LNCaP clone FGC (cell line): ENCODE measurements at regions not wholly inside any gene's neighbourhood (a gene's known extent, or its start where the extent isn't known, plus 50 kb on each side); places are given as distances from the start of the nearest gene placed in this dataset.

ENCODE experiments used
- DNase-seq: peaks from one replicate; pipeline ENCODE4 v3.0.0-alpha.2; 2011; ENCODE audit warnings: low read depth
- H3K4me3 ChIP-seq: 2 replicates; pipeline ENCODE4 v1.5.1; 2011; ENCODE audit warnings: mild to moderate bottlenecking, low read depth, low read length, control low read depth
- TF ChIP-seq, protein P1 (sequence below): IDR thresholded peaks from 2 replicates; pipeline ENCODE4 v1.5.1; 2012; ENCODE audit warnings: mild to moderate bottlenecking; ENCODE audit not compliant: control insufficient read depth, insufficient read depth; ENCODE audit errors: extremely low read depth

DNA sequence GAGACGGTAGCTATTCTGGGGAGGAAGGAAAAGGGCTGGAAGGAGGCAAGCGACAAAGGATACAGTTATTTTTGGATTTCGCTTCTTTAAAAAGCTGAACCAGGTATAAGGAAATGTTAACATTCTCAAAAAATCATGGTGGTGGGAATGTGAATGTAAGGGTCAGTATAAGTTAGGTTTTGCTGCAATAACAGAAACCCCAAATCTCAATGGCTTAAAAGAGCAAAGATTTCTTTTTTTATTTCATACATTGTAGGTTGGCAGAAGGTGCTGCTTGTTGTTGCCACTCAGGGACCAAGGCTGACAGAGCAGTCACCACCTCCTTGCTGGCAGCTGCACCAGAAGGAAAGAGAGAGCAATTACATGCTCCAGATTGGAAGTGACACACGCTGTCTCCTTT lies 176.3 kb upstream of the LPP start:
- DNase-seq: no peak
- H3K4me3 ChIP-seq: no peak overlapping the region
- TF ChIP-seq, protein P1, sequence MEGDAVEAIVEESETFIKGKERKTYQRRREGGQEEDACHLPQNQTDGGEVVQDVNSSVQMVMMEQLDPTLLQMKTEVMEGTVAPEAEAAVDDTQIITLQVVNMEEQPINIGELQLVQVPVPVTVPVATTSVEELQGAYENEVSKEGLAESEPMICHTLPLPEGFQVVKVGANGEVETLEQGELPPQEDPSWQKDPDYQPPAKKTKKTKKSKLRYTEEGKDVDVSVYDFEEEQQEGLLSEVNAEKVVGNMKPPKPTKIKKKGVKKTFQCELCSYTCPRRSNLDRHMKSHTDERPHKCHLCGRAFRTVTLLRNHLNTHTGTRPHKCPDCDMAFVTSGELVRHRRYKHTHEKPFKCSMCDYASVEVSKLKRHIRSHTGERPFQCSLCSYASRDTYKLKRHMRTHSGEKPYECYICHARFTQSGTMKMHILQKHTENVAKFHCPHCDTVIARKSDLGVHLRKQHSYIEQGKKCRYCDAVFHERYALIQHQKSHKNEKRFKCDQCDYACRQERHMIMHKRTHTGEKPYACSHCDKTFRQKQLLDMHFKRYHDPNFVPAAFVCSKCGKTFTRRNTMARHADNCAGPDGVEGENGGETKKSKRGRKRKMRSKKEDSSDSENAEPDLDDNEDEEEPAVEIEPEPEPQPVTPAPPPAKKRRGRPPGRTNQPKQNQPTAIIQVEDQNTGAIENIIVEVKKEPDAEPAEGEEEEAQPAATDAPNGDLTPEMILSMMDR: no peak

DNA sequence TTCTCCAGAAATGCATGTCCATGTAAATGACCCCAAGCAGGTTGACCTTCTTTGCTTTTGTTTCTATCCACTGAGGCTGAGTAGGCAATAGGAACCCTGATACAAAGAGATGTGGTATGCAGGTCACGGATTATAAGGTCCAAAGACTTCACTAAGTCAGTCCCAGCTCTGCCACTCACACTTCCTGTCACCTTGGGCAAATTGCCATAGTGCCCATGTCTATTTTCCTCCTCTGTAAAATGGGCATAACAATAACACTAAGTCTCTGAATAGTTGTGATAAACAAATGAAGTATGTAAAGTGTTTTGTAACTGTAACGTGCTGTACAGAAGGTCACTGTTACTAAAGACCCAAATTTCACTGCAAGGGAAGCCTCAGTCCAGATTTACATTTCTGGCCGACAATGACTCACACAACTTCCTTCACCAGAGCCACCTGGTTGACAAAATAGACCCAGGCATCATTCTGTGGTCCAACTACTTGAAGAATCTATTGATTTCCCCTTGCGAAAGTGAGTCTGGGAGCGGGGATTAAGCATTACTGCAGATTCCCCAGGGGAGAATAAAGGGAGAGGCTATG lies 175.4 kb upstream of the LPP start:
- no peak overlapping the region for H3K4me3 ChIP-seq
- no peak for DNase-seq
- TF ChIP-seq, protein P1: no peak

DNA sequence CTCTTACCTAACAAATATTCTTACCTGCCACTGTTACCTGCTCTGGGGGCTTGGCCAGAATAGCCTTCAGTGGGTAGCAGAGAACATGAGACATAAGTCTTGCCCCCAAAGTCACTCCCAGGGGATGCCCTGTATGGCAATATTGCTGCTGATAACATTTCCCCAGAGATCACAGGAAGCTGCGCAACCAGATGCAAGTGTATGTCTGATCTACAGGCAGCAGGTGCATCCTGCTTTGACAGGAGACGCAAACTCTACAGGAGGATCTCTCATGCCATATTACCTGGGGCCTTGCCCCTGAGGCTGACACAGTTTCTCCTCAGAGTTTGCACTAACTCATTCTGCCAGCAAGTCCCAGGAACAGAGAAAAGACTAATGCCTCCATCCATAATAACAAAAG lies 174.4 kb upstream of the LPP start:
- H3K4me3 ChIP-seq: no peak overlapping the region
- TF ChIP-seq, protein P1: no peak
- DNase-seq: no peak

DNA sequence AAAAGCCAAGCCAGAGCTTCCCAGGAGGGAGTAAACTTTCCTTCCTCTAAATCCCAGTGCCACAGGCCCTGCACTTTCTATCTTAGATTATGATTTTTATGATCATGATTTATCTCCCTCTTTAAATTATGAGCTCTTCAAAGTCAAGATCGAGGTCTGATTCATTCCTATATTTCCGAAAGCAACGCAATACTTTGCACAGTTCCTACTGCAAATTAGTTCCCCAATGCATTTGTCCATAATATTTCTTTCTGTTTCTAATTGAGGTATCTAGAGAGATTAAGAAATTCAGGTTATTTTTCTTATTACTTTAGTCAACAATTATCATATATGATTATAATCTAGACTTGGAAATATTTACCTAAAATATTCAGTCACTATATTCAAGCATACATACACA lies 173.1 kb upstream of the LPP start:
- TF ChIP-seq, protein P1: no peak
- no peak overlapping the region for H3K4me3 ChIP-seq
- no peak for DNase-seq

DNA sequence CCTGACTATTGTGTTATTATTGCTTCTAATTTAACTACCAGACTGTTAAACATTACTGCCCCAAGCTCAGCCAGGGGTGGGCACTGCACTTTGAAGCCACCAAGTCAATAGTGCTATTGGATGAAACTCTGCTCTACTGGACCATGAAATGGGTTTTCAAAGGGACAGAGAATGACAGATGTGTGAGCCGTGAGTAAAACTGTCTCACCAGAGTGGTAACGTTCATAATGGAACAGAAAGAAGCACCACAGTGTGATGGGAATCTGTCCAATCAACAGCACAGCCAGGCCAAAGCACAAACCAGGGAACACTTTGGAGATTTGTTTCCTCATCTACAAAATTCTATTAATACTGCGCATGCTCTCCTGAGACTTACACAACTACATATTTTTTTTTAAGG lies 171.8 kb upstream of the LPP start:
- TF ChIP-seq, protein P1: no peak
- H3K4me3 ChIP-seq: no peak overlapping the region
- DNase-seq: no peak

DNA sequence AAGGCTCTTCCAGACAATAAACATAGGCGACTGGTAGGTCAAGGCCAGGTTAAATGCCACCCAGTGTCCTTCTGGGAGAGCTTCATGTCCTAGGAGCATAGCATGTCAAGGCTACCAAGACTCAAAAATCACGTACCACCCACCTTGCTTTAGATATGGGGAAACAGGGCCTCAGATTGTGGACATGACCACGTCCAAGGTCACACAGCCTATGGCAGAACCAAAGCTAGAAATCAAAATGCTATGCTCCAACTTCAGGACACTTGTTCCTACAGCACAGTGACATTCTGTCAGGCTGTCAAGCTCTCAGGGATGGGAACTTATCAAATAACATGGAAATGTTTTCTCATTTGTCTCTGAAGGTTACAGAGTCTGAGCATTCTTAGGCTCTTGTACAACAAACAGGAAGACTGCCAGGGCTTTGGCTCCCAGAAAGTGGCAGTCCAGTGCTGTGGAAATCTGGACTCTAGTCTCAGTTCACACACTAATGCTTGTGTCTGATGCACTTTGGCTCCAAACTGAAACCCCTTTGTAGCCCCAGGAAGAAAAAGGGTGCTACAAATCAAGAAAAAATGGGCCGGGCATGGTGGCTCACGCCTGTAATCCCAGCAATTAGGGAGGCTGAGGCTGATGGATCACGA lies 170.4 kb upstream of the LPP start:
- H3K4me3 ChIP-seq: no peak overlapping the region
- TF ChIP-seq, protein P1: no peak
- no peak for DNase-seq

DNA sequence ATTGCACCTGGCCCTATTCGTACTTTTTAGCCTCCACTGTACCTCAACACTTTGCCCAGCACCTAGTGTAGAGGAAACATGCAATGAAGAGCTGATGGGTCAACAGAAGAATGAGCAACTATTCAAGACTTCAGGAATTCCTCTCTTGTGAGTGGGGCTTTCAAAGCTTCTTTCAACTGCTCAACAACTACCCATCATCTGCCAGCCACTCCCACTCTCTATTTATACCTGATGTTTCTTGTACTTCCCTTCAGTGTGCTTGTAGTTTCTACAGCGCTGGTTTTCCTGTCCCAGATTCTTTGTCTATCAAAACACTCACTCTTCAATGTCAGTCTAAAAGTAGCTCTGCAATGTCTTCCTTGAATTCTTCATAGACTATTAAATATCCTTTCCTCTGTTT lies 168.3 kb upstream of the LPP start:
- TF ChIP-seq, protein P1: no peak
- H3K4me3 ChIP-seq: no peak overlapping the region
- no peak for DNase-seq
